ENCODE measurements at regions not wholly inside any gene's neighbourhood (a gene's known extent, or its start where the extent isn't known, plus 50 kb on each side); places are given as distances from the start of the nearest gene placed in this dataset.

DNA sequence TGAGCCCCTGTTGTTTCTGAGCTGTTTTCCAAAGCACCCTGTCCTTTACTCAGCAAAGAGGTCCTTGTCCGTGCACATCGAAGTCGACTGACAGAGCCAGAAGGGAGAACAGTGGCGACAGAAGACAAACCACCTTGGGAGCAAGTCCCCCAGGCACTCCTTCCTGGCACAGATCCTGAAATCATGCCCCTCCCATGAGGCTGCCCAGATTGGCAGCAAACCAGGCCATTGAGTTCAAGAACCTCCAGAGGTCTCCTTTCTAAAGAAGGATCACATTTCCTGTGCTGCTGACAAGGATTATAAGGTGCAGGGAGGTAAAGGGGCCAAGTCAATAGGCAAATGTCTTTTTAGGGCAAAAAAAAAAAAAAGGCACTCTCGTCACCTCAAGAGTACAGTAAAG is 84.7 kb upstream of the HIVEP3 start:
- POLR2A ChIA-PET, result no interaction called here
- CTCF ChIA-PET, result no interaction called here
- Histone ChIP-seq H3K4me3 (replicated peaks in 1 of 2; ENCODE audit: low read depth in 1 of 2, low read length in 2 of 2) (no peak overlapping the region), H4K20me1 (ENCODE audit: insufficient read depth) (no peaks in the 10 kb centered on the region), H2AFZ (ENCODE audit: low read depth, low read length, poor library complexity, severe bottlenecking) (no peak overlapping the region), H3K9me3 (ENCODE audit: control insufficient read depth in 1 of 2, insufficient read depth in 1 of 2, low read depth in 1 of 2, low read length in 2 of 2) (no peaks in the 10 kb centered on the region), H3K79me2 (ENCODE audit: insufficient read depth, low read length) (no peaks in the 10 kb centered on the region), H3K4me2 (ENCODE audit: low read length) (peak overlapping the region; percentile 49), H3K36me3 (ENCODE audit: control insufficient read depth in 1 of 2, insufficient read depth in 2 of 2, low read length in 2 of 2) (no peaks in the 10 kb centered on the region), H3K27me3 (ENCODE audit: insufficient read depth, low read length) (no peaks in the 10 kb centered on the region), H3K9ac (ENCODE audit: low read length) (no peak overlapping the region), H3K9me2 (ENCODE audit: insufficient read depth) (no peaks in the 10 kb centered on the region), H3K4me1 (ENCODE audit: control insufficient read depth in 1 of 2, insufficient read depth in 2 of 2, low read length in 2 of 2) (peaks cover 13 to 17% of the 10 kb centered on the region in 2 experiments), H3K27ac (ENCODE audit: low read depth, low read length) (no peak overlapping the region)
- TF ChIP-seq ZNF274 (IDR thresholded peaks at IDR 0.05; ENCODE audit: low read depth, low read length) (no peak), POLR2A (IDR thresholded peaks at IDR 0.05; ENCODE audit: borderline replicate concordance, extremely low read depth, insufficient read depth, insufficient read length) (no peak), YY1 (IDR thresholded peaks at IDR 0.05; ENCODE audit: extremely low read depth, insufficient replicate concordance, low read depth, low read length) (no peak), SP1 (IDR thresholded peaks at IDR 0.05; ENCODE audit: low read depth) (no peak), ZFX (IDR thresholded peaks at IDR 0.05) (no peak), FOSL1 (IDR thresholded peaks at IDR 0.05; ENCODE audit: low read depth) (no peak)
- TF ChIP-seq, protein P1, sequence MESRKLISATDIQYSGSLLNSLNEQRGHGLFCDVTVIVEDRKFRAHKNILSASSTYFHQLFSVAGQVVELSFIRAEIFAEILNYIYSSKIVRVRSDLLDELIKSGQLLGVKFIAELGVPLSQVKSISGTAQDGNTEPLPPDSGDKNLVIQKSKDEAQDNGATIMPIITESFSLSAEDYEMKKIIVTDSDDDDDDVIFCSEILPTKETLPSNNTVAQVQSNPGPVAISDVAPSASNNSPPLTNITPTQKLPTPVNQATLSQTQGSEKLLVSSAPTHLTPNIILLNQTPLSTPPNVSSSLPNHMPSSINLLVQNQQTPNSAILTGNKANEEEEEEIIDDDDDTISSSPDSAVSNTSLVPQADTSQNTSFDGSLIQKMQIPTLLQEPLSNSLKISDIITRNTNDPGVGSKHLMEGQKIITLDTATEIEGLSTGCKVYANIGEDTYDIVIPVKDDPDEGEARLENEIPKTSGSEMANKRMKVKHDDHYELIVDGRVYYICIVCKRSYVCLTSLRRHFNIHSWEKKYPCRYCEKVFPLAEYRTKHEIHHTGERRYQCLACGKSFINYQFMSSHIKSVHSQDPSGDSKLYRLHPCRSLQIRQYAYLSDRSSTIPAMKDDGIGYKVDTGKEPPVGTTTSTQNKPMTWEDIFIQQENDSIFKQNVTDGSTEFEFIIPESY (IDR thresholded peaks at IDR 0.05; ENCODE audit: extremely low read depth, insufficient replicate concordance, low read length), result no peak
- intact Hi-C loops (cut with micrococcal nuclease), result no loop called here
- RAD21 ChIA-PET (ENCODE audit: low non-redundant PET in 1 of 2, low total read pairs in 2 of 2, uncharacterized antibody in 2 of 2, unreplicated experiment in 2 of 2), result no interaction called here
- ATAC-seq (peak; percentile 75), DNase-seq (ENCODE audit: low read depth, low spot score) (peak; percentile 24)
- no TSS peak for BruUV-seq (replicated peaks)

DNA sequence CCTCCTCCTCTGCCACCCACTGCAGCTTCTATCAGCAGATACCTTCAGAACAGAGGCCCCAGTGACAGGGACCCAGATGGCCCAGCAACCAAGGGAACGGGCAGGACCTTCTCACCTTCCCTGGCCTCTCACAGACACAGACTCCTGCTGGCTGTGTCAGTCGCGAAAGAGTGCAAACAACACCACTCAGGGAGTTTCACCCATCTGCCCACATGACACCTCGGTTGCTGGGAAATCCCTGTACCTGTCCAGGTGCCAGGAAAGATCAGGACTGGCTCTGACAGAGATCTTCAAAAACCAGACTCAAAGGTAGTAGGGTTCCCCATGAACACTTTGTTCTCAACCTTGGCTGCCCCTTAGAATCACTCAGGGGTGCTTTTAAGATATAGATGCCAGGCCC is 83.5 kb upstream of the HIVEP3 start:
- Histone ChIP-seq H4K20me1 (ENCODE audit: insufficient read depth) (no peaks in the 10 kb centered on the region), H3K27me3 (ENCODE audit: insufficient read depth, low read length) (no peaks in the 10 kb centered on the region), H3K9me2 (ENCODE audit: insufficient read depth) (no peaks in the 10 kb centered on the region), H3K9me3 (ENCODE audit: control insufficient read depth in 1 of 2, insufficient read depth in 1 of 2, low read depth in 1 of 2, low read length in 2 of 2) (no peaks in the 10 kb centered on the region), H3K4me1 (ENCODE audit: control insufficient read depth in 1 of 2, insufficient read depth in 2 of 2, low read length in 2 of 2) (peaks cover 13 to 17% of the 10 kb centered on the region in 2 experiments), H3K9ac (ENCODE audit: low read length) (no peak overlapping the region), H3K4me3 (replicated peaks in 1 of 2; ENCODE audit: low read depth in 1 of 2, low read length in 2 of 2) (no peak overlapping the region), H3K27ac (ENCODE audit: low read depth, low read length) (no peak overlapping the region), H3K79me2 (ENCODE audit: insufficient read depth, low read length) (no peaks in the 10 kb centered on the region), H3K36me3 (ENCODE audit: control insufficient read depth in 1 of 2, insufficient read depth in 2 of 2, low read length in 2 of 2) (no peaks in the 10 kb centered on the region), H3K4me2 (ENCODE audit: low read length) (no peak overlapping the region), H2AFZ (ENCODE audit: low read depth, low read length, poor library complexity, severe bottlenecking) (no peak overlapping the region)
- POLR2A ChIA-PET, result no interaction called here
- intact Hi-C loops (cut with micrococcal nuclease), result no loop called here
- ATAC-seq (no peak), DNase-seq (ENCODE audit: low read depth, low spot score) (no peak)
- BruUV-seq (replicated peaks), result no TSS peak
- RAD21 ChIA-PET (ENCODE audit: low non-redundant PET in 1 of 2, low total read pairs in 2 of 2, uncharacterized antibody in 2 of 2, unreplicated experiment in 2 of 2), result no interaction called here
- CTCF ChIA-PET, result no interaction called here
- TF ChIP-seq CEBPB (IDR thresholded peaks at IDR 0.05; ENCODE audit: low read depth) (no peak), FOSL1 (IDR thresholded peaks at IDR 0.05; ENCODE audit: low read depth) (no peak), SRF (IDR thresholded peaks at IDR 0.05; ENCODE audit: low read depth) (no peak), SP1 (IDR thresholded peaks at IDR 0.05; ENCODE audit: low read depth) (no peak), POLR2AphosphoS5 (IDR thresholded peaks at IDR 0.05; ENCODE audit: low read depth, low read length) (no peak), CBX3 (IDR thresholded peaks at IDR 0.05; ENCODE audit: low read depth) (no peak), YY1 (IDR thresholded peaks at IDR 0.05; ENCODE audit: extremely low read depth, insufficient replicate concordance, low read depth, low read length) (no peak), RAD21 (IDR thresholded peaks at IDR 0.05; ENCODE audit: low read depth) (no peak), EZH2 (IDR thresholded peaks at IDR 0.05) (no peak), ZFX (IDR thresholded peaks at IDR 0.05) (no peak), ZNF274 (IDR thresholded peaks at IDR 0.05; ENCODE audit: low read depth, low read length) (no peak), EGR1 (IDR thresholded peaks at IDR 0.05; ENCODE audit: low read depth) (no peak)
- TF ChIP-seq, protein P2, sequence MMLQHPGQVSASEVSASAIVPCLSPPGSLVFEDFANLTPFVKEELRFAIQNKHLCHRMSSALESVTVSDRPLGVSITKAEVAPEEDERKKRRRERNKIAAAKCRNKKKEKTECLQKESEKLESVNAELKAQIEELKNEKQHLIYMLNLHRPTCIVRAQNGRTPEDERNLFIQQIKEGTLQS (IDR thresholded peaks at IDR 0.05), result no peak
- TF ChIP-seq, protein P3, sequence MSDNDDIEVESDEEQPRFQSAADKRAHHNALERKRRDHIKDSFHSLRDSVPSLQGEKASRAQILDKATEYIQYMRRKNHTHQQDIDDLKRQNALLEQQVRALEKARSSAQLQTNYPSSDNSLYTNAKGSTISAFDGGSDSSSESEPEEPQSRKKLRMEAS (IDR thresholded peaks at IDR 0.05), result no peak
- TF ChIP-seq, protein P4, sequence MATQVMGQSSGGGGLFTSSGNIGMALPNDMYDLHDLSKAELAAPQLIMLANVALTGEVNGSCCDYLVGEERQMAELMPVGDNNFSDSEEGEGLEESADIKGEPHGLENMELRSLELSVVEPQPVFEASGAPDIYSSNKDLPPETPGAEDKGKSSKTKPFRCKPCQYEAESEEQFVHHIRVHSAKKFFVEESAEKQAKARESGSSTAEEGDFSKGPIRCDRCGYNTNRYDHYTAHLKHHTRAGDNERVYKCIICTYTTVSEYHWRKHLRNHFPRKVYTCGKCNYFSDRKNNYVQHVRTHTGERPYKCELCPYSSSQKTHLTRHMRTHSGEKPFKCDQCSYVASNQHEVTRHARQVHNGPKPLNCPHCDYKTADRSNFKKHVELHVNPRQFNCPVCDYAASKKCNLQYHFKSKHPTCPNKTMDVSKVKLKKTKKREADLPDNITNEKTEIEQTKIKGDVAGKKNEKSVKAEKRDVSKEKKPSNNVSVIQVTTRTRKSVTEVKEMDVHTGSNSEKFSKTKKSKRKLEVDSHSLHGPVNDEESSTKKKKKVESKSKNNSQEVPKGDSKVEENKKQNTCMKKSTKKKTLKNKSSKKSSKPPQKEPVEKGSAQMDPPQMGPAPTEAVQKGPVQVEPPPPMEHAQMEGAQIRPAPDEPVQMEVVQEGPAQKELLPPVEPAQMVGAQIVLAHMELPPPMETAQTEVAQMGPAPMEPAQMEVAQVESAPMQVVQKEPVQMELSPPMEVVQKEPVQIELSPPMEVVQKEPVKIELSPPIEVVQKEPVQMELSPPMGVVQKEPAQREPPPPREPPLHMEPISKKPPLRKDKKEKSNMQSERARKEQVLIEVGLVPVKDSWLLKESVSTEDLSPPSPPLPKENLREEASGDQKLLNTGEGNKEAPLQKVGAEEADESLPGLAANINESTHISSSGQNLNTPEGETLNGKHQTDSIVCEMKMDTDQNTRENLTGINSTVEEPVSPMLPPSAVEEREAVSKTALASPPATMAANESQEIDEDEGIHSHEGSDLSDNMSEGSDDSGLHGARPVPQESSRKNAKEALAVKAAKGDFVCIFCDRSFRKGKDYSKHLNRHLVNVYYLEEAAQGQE (IDR thresholded peaks at IDR 0.05; ENCODE audit: low read depth), result no peak
